ENCODE measurements at regions not wholly inside any gene's neighbourhood (a gene's known extent, or its start where the extent isn't known, plus 50 kb on each side); places are given as distances from the start of the nearest gene placed in this dataset.

- no peaks in the 10 kb centered on the region for H3K27me3 ChIP-seq (ENCODE audit: insufficient read depth, insufficient read length)
- DNase-seq (ENCODE audit: low read depth, low spot score): no peak
- no peaks in the 10 kb centered on the region for H3K4me1 ChIP-seq (ENCODE audit: insufficient read depth, insufficient read length)
- H3K36me3 ChIP-seq (ENCODE audit: insufficient read depth, insufficient read length, low read length): no peaks in the 10 kb centered on the region
- no peak overlapping the region for H3K4me3 ChIP-seq (ENCODE audit: insufficient read length, low read depth)
- TF ChIP-seq SUZ12 (IDR thresholded peaks at IDR 0.05; ENCODE audit: extremely low read depth, insufficient read depth, insufficient read length): no peak
- TF ChIP-seq YY1 (IDR thresholded peaks at IDR 0.05; ENCODE audit: insufficient read depth, insufficient read length): no peak
- TF ChIP-seq ZNF274 (IDR thresholded peaks at IDR 0.05; ENCODE audit: low read depth, low read length): no peak
- H3K9ac ChIP-seq (ENCODE audit: insufficient read length, low read depth): no peak overlapping the region
- H3K9me3 ChIP-seq (ENCODE audit: insufficient read depth, low read length): no peaks in the 10 kb centered on the region
Observed at GRCh38 chr18:76634564-76634963, 139.5 kb upstream of the ZNF516 start.

- Histone ChIP-seq H3K4me1 (ENCODE audit: insufficient read depth, insufficient read length) (no peaks in the 10 kb centered on the region), H3K9me3 (ENCODE audit: insufficient read depth, low read length) (no peaks in the 10 kb centered on the region), H3K9ac (ENCODE audit: insufficient read length, low read depth) (no peak overlapping the region), H3K27me3 (ENCODE audit: insufficient read depth, insufficient read length) (no peaks in the 10 kb centered on the region), H3K4me3 (ENCODE audit: insufficient read length, low read depth) (no peak overlapping the region), H3K36me3 (ENCODE audit: insufficient read depth, insufficient read length, low read length) (no peaks in the 10 kb centered on the region)
- no peak for TF ChIP-seq ZNF274 (IDR thresholded peaks at IDR 0.05; ENCODE audit: low read depth, low read length)
- no peak for DNase-seq (ENCODE audit: low read depth, low spot score)
Observed at GRCh38 chr18:76633588-76634269, 138.7 kb upstream of the ZNF516 start.

DNA sequence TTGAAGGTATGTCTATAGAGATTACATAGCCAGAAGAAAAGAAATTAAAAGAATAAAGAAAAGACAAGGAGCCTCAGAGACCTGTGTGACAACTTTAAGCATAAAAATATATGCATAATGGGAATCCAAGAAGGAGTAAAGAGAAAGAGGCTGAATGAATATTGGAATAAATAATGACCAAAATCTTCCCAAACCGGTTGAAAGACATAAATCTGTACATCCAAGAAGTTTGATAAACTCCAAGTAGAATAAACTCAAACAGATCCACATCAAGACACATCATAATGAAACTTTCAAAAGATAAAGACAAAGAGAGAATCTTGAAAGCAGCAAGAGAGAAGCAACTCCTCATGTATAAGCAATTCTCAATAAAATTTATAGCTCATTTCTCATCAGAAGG, 132.4 kb upstream of the ZNF516 start:
- no peak for TF ChIP-seq YY1 (IDR thresholded peaks at IDR 0.05; ENCODE audit: insufficient read depth, insufficient read length)
- TF ChIP-seq SUZ12 (IDR thresholded peaks at IDR 0.05; ENCODE audit: extremely low read depth, insufficient read depth, insufficient read length): no peak
- TF ChIP-seq ZNF274 (IDR thresholded peaks at IDR 0.05; ENCODE audit: low read depth, low read length): no peak
- Histone ChIP-seq H3K4me1 (ENCODE audit: insufficient read depth, insufficient read length) (no peaks in the 10 kb centered on the region), H3K27me3 (ENCODE audit: insufficient read depth, insufficient read length) (no peaks in the 10 kb centered on the region), H3K4me3 (ENCODE audit: insufficient read length, low read depth) (no peak overlapping the region), H3K9ac (ENCODE audit: insufficient read length, low read depth) (no peak overlapping the region), H3K9me3 (ENCODE audit: insufficient read depth, low read length) (no peaks in the 10 kb centered on the region), H3K36me3 (ENCODE audit: insufficient read depth, insufficient read length, low read length) (no peaks in the 10 kb centered on the region)
- no peak for DNase-seq (ENCODE audit: low read depth, low spot score)

DNA sequence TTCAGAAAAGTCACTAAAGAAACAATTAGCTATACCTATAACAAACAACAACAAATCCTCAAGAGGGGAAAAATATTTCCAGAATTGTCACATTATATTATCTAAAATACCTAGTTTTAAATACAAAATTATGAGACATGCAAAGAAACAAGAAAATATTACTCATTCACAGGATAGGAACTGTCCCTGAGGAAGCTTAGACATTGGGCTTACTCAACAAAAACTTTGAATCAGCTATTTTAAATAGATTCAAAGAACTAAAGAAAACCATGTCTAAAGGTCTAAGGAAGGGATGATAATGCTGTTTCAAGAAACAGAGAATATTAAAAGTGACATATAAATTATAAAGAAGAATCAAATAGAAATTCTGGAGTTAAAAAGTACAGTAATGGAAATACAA, 131.9 kb upstream of the ZNF516 start:
- TF ChIP-seq ZNF274 (IDR thresholded peaks at IDR 0.05; ENCODE audit: low read depth, low read length) (no peak), YY1 (IDR thresholded peaks at IDR 0.05; ENCODE audit: insufficient read depth, insufficient read length) (no peak), SUZ12 (IDR thresholded peaks at IDR 0.05; ENCODE audit: extremely low read depth, insufficient read depth, insufficient read length) (no peak)
- Histone ChIP-seq H3K9ac (ENCODE audit: insufficient read length, low read depth) (no peak overlapping the region), H3K9me3 (ENCODE audit: insufficient read depth, low read length) (no peaks in the 10 kb centered on the region), H3K27me3 (ENCODE audit: insufficient read depth, insufficient read length) (no peaks in the 10 kb centered on the region), H3K36me3 (ENCODE audit: insufficient read depth, insufficient read length, low read length) (no peaks in the 10 kb centered on the region), H3K4me3 (ENCODE audit: insufficient read length, low read depth) (no peak overlapping the region), H3K4me1 (ENCODE audit: insufficient read depth, insufficient read length) (no peaks in the 10 kb centered on the region)
- DNase-seq (ENCODE audit: low read depth, low spot score): no peak

- Histone ChIP-seq H3K4me1 (ENCODE audit: insufficient read depth, insufficient read length) (peaks cover 9% of the 10 kb centered on the region), H3K4me3 (ENCODE audit: insufficient read length, low read depth) (no peak overlapping the region), H3K27me3 (ENCODE audit: insufficient read depth, insufficient read length) (peaks cover 4% of the 10 kb centered on the region), H3K9ac (ENCODE audit: insufficient read length, low read depth) (no peak overlapping the region), H3K36me3 (ENCODE audit: insufficient read depth, insufficient read length, low read length) (no peaks in the 10 kb centered on the region), H3K9me3 (ENCODE audit: insufficient read depth, low read length) (no peaks in the 10 kb centered on the region)
- TF ChIP-seq SUZ12 (IDR thresholded peaks at IDR 0.05; ENCODE audit: extremely low read depth, insufficient read depth, insufficient read length): no peak
- TF ChIP-seq ZNF274 (IDR thresholded peaks at IDR 0.05; ENCODE audit: low read depth, low read length): no peak
- no peak for TF ChIP-seq YY1 (IDR thresholded peaks at IDR 0.05; ENCODE audit: insufficient read depth, insufficient read length)
- no peak for DNase-seq (ENCODE audit: low read depth, low spot score)
Observed at GRCh38 chr18:76622651-76623050, 127.6 kb upstream of the ZNF516 start.

DNA sequence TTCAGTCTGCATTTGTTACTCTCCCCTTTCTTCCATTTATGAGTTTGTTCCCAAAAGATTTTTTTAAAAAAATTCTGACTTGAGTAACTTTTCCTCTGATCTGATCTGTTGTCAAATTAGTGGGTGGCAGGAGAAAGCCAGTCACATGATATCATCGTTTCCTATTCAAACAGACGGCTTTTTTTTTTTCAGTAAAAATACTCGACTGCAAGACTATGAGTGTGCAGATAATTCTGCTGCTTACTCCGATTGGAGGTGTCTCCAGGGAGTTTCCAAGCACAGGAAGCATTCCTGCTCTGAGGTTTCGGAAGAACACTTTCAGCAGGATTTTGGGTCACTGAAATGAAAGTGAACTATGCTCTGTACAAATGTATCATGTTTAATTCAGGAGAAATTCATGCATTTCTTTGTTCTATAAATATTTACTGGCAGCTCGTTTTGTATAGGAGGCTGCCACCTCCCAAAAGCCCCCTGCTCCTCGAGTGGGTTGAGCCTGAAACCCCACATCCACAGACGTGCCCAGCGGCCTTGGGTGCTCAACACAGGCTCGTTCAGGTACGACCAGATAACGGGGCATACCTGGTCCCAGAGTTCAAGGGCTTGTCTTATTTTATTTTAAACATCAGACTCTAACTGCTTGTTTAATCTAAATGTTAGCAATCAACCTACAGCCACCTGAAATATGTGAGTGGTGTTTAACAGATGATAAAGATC, 126.9 kb upstream of the ZNF516 start:
- Histone ChIP-seq H3K4me3 (ENCODE audit: insufficient read length, low read depth) (no peak overlapping the region), H3K9ac (ENCODE audit: insufficient read length, low read depth) (no peak overlapping the region), H3K36me3 (ENCODE audit: insufficient read depth, insufficient read length, low read length) (no peaks in the 10 kb centered on the region), H3K4me1 (ENCODE audit: insufficient read depth, insufficient read length) (peaks cover 9% of the 10 kb centered on the region), H3K27me3 (ENCODE audit: insufficient read depth, insufficient read length) (peaks cover 4% of the 10 kb centered on the region), H3K9me3 (ENCODE audit: insufficient read depth, low read length) (no peaks in the 10 kb centered on the region)
- TF ChIP-seq YY1 (IDR thresholded peaks at IDR 0.05; ENCODE audit: insufficient read depth, insufficient read length): no peak
- no peak for TF ChIP-seq ZNF274 (IDR thresholded peaks at IDR 0.05; ENCODE audit: low read depth, low read length)
- no peak for TF ChIP-seq SUZ12 (IDR thresholded peaks at IDR 0.05; ENCODE audit: extremely low read depth, insufficient read depth, insufficient read length)
- no peak for DNase-seq (ENCODE audit: low read depth, low spot score)

- H3K36me3 ChIP-seq (ENCODE audit: insufficient read depth, insufficient read length, low read length): no peaks in the 10 kb centered on the region
- no peak overlapping the region for H3K9ac ChIP-seq (ENCODE audit: insufficient read length, low read depth)
- peaks cover 9% of the 10 kb centered on the region for H3K4me1 ChIP-seq (ENCODE audit: insufficient read depth, insufficient read length)
- no peak for DNase-seq (ENCODE audit: low read depth, low spot score)
- TF ChIP-seq YY1 (IDR thresholded peaks at IDR 0.05; ENCODE audit: insufficient read depth, insufficient read length) (no peak), ZNF274 (IDR thresholded peaks at IDR 0.05; ENCODE audit: low read depth, low read length) (no peak), SUZ12 (IDR thresholded peaks at IDR 0.05; ENCODE audit: extremely low read depth, insufficient read depth, insufficient read length) (no peak)
- H3K27me3 ChIP-seq (ENCODE audit: insufficient read depth, insufficient read length): peaks cover 4% of the 10 kb centered on the region
- H3K9me3 ChIP-seq (ENCODE audit: insufficient read depth, low read length): no peaks in the 10 kb centered on the region
- H3K4me3 ChIP-seq (ENCODE audit: insufficient read length, low read depth): no peak overlapping the region
Observed at GRCh38 chr18:76621226-76621625, 126.2 kb upstream of the ZNF516 start.
